ENCODE measurements at regions not wholly inside any gene's neighbourhood (a gene's known extent, or its start where the extent isn't known, plus 50 kb on each side); places are given as distances from the start of the nearest gene placed in this dataset.
"Not testable (repeated sequence)": the region's sequence is repeated elsewhere in the genome, so short reads cannot be mapped to it uniquely, and the experiment has no call there.

GRCh38 chr9:62745774-62746529, 1556.1 kb downstream of the SPATA31A7 start:
- not testable (repeated sequence) for H3K27ac Mint-ChIP-seq

More at GRCh38 chr9:62745774-62746529, 1556.1 kb downstream of the SPATA31A7 start:
- ATAC-seq; H3K9me3 Mint-ChIP-seq; DNase-seq (ENCODE audit: low spot score in 2 of 2); H3K36me3 Mint-ChIP-seq: not testable (repeated sequence)

Measured in activated naive CD4-positive, alpha-beta T cell treated with anti-CD3 and anti-CD28 coated beads, Interleukin-2, amount 50 U/mL, for 72 hours (primary cell).